IPS DF 4.7 (cell line): ENCODE measurements at regions not wholly inside any gene's neighbourhood (a gene's known extent, or its start where the extent isn't known, plus 50 kb on each side); places are given as distances from the start of the nearest gene placed in this dataset.

Source experiments
- DNase-seq: peaks from one replicate; pipeline ENCODE4 v3.0.0-alpha.2; 2013; ENCODE audit warnings: low spot score; ENCODE audit errors: extremely low read depth

DNA sequence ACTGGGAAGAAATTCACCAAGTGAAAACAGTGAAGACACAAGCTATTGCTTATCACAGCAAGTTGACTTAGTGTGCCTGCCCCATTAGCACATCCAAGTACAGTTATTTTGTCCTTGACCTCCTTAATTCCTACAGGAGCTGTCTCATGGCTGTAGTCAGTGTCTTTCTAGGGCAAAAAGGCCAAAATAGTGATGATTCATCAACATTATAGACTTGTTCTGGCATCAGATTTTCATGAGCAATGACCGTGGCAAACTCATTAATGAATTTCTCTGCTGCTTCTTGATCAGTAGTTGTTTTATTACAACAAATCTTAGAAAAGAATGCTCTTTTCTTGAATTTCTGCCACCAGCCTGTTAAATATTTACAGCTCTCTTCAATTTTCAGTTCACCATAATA, 1169.3 kb upstream of the DDX18 start:
- DNase-seq = no peak

DNA sequence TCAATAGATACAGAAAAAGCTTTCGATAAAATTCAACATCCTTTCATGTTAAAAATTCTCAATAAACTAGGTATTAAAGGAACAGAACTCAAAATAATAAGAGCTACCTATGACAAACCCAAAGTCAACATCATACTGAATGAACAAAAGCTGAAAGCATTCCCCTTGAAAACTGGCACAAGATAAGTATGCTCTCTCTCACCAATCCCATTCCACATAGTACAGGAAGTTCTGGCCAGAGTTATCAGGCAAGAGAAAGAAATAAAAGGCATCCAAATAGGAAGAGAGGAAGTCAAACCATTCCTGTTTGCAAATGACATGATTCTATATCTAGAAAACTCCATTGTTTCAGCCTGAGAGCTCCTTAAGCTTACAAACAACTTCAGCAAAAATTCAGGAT, 1145.8 kb upstream of the DDX18 start:
- DNase-seq = no peak

DNA sequence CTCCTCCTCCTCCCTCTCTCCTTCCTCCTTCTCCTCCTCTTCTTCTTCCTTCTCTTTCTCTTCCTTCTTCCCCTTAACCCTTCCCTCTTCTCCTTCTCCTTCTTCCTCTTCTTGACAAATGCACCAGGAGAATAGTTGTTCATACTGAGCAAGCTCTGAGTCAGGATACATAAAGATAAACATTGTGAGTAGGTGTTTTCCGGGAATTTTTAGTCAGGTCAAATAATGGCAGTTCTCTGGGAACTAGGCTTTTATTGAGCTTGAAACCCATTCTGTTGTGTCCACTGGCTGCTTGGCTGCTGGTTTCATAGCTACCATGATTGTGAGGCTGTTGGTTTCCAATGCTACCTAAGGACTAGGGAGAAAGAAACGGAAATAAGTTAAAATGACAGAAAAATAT, 1144.7 kb upstream of the DDX18 start:
- no peak for DNase-seq

DNA sequence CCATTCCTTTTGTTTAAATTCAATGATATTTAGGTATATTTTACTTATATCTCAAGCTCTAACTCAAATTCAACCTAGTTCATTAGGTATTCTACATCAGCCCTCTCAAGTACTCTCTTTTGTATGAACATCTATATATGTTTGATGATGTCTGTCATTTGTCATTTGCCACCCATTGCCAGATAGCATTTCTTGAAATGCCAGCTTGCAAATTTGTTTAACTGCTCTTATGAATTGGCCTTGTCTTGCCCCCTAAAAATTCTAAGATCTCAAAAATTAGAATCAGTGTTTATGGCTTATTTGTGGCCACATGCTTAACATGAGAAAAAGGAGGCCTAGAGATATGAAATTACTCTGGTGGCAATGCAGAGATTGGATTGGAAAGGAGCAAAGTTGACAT, 1140.3 kb upstream of the DDX18 start:
- DNase-seq = no peak

DNA sequence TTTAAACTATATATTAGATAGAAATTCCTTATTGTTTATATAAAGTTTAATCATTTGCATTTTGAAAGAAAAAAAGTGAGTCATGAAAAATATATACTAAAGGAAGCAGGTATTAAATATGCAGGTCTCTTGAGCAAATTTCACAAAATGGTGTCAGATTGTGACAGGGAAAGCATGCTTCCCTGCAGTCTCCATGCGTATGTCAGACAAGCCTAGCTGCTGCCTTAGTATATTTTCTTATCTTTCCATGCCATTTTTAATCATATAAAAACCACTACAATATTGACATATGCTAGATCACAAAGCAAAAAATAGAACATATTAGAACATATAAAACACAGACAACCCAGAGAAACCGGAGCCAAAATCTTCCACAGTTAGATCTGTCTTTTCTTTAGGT, 1137.7 kb upstream of the DDX18 start:
- DNase-seq = no peak

DNA sequence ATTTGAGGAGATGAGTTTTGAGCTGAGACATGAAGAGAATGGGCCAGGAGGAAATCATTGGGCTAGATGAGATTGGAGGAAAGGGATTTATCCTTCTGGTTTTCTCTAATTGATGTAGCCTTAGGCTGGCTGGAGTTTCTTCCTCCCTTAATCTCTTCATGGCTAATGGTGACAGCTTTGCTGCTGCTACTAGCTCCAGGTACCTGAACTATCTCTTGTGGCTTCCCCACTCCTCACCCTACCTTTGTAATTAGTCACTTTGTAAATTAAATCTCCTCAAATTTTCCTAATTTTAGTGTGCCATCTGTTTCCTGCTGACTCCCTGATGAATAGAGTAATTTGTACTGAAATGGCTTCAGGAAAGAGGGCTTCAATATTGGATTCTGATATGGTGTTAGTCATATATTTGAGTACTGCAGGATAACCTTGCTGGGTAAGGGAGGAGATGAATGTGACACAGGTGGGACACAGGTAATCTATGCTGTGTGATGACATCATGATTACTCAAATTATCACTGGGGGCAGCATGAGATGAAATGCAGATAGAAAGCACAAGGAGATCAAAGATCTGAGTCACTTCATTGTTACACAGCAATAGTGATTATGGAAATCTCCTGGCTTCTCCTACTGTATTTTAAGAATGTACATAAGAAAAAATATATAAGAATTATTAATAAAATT, 1134.1 kb upstream of the DDX18 start:
- no peak for DNase-seq

DNA sequence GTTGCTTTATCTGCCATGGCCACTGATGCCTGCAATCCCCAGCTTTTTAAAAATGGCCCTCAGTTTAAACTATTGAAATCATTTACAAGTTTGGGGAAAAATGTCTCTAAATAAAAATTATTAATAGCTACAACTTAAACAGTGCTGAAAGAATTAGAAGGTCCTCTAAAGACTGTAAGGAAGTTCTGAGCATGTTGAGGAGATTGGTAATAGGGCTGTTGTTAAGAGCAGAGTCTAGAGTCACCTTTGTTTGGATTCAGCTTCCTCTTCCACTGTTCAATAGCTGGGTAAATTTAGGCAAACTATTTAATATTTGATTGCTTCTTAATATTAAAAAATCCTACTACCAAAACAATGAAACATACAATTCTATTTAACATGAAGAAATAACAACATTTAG, 1127.1 kb upstream of the DDX18 start:
- DNase-seq = no peak

DNA sequence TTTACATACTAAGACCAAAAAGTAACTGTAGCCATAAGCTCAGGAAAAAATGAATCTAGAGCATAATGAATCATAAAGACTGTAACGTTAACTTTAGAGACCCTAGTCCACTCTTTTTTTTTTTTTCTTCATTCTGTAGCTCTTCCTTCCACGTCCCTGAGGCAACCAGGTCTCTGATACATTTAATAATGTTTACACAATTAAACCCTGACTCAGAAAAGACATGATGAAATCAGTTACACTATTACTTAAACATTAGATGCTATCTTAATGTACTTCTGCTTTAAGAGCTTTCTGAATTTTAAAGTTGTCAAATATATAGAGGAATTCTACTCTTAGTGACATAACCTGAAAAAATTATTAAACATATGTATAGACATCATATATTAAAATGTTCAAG, 1121.5 kb upstream of the DDX18 start:
- DNase-seq = no peak

DNA sequence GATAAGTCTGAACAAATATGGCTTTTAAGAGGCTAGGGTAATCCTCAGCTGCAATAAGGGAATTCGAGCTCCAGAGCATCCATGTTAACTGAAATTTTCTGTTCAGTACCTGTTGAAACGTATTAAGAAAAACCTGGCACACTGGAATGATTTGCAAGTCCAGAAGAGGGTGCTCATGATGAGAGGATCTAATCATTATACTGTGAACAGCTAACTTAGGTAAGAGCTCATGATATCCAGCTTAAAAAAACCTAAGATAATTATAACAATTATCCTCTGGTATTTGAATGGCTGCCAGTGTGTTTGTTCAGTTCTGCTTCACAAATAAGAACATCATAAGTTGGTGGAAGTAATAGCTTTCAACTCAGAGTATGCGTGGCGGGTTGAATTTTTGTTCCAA, 1118.3 kb upstream of the DDX18 start:
- DNase-seq = no peak

DNA sequence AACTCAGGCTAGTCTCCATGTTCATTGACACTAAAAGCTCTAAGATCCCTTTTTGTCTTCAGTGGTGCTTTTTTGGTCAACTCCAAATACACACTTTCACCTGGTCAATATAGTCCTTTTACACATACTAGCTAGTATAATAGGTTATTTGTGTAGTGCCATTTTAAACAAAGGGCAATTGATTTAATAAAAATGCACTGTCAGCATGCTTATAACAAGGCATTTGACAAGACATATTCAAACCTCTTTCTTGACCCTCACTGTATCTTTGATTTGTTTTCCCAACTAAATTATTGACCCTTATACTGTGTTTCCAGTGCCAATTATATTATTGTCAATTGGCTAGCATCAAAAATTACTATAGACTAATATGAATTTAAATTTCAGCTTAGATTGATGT, 1117.6 kb upstream of the DDX18 start:
- no peak for DNase-seq

DNA sequence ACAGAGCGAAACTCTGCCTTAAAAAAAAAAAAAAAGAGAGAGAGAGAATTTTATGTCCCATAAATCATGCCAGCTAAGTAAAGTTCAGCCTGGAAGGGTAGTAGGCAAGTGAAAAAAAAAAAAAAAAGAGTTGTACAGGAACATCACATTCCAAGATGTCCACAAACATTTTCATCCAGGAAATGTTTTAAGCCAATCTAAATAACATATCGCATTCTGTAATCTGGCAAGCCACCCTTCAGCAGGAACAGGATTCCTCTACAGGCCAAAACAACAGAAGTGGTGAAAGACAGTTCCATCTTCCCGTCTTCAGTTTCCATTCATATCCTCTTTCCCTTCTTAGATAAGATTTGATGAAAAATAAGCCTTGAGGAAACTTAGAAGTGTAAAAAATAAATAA, 1108.1 kb upstream of the DDX18 start:
- no peak for DNase-seq

DNA sequence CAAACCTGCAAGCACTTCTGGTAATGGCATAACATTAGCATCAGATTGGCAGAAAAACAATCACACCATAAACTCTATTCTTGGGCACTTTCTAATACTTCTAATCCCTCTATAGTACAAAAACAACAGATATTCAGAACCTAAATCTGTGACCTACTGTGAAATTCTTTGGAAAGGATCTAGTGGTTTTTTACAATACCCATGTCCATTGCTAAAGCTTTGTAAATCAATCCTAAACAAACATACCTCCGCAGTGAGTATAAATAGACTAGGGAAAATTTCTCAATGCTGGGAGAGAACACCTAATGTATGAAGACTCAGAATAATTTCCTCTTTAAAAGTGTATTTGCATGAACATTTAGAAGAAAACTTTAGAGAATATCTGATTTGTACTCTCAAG, 1098.5 kb upstream of the DDX18 start:
- DNase-seq = no peak

DNA sequence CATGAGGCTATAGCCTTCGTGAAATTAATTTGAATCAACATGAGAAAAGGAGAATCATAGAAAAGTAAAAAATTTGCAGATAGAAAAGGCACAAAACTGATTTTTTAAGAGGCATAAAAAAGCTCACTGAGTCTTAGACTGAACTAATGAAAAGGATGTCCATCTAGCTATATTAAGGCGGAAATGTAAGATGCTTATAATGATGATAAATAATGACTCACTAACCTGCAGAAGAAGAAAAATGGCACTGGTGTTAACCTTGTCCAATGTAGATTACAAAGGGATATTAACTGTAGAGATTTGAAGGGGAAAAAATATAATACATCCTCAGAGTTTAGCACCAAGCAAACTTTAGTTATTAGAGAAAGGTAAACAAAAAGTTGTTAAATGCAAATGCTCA, 1098.0 kb upstream of the DDX18 start:
- DNase-seq = no peak

DNA sequence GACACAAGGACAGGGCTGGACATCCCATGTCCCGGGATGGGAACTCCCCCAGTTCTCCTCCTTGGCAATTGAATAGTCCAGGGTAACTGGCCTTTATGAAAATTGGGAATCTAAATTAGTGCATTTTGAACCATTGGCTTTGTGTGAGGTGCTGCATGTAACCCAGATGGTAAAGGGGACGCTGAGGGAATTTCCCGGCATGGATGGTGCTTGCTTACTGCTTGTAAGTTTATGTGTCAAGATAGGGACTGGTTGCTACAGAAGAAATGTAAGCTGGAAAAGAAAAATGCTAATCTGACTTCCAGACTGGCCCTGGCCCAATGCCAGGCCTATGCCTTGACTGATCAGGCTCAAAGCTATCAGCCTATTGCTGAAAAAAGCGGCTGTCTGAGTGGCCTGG, 1096.7 kb upstream of the DDX18 start:
- DNase-seq = no peak

DNA sequence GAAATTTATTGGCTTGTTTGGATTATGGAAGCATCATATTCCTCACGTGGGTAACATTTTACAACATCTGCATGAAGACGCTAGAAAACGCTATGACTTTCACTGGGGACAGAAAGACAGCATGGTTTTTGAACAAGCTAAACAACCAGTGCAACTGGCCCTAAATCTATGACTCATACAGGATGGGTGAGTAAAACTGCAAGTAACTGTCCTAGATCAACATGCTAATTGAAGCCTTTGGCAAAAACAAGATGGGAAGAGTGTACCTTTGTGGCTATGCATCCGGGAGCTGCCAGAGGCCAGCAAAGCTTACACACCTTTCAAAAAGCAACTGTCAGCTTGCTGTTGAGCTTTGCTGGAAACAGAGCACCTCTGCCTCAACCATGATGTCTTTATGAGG, 1096.0 kb upstream of the DDX18 start:
- DNase-seq = no peak

DNA sequence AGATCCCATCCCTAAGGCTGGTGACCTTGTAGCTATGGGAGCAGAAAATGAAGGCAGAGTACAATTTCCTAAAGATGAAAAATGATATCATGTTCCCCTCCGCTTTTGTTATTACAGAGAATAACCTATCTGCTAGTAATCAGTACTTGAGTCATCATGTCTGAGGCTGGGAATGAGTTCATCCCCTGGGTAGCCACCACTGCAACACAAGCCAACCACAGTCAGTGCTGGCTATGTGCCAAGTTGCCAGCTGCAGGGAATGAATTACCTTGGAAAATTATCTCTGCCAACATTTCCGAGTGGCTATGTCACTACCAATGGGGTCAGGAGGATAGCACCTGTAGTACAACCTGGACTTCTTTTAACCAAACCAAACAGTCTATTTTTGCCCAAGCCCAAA, 1094.7 kb upstream of the DDX18 start:
- DNase-seq = no peak

DNA sequence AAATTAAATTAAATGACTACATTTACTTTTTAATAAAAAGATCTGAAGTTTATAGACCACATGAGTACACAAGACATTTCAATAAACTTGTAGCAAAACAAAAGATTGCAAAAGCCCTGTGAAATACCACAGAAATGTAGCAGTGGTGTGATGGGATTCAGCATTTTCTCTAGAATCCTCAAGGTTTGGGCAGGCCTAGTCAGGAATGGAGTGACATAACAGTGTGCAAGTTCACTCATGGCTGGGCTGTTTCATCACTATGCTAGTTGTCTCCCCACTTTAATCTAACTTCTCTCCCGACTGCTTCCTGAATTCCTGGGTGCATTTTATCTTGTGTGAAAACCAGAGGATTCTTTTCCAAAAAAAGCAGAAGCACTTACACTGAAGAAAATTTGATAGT, 1089.9 kb upstream of the DDX18 start:
- no peak for DNase-seq

DNA sequence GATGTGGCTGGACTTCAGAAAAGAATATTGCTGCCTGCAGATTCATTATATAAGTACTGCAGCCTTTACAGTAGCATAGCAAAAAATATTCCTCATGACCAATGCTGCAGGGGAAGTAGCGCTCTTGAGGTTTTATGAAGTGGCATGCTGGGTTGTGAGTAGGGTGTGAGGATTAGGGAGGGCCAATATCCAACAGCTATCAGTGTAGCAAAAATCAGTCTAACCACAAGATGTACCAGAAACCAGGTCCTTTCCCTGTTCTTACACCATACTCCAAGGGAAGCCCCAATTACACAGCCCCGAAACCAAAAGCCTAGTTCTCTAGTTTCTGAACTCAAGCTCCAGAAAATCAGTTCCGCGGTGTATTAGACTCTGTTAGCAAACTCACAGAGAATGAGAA, 1082.2 kb upstream of the DDX18 start:
- no peak for DNase-seq

DNA sequence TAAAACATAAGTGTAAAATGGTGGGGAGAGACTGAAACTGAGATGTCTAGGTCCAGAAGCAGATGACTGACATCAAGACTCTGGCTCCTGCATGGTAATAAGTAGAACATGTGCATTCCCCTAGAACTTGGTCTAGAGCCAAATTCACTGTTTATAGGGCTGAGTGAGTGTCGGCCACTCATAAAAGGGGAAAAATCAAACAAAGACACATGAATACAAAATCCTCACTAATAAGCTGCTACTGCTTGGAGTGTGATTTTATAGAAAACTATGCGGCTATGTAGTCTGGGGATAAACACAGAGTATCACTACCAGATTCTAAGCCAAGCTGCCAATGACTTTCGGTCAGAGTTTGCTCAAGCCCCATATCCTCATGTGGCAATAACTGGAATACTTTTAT, 1080.8 kb upstream of the DDX18 start:
- no peak for DNase-seq

DNA sequence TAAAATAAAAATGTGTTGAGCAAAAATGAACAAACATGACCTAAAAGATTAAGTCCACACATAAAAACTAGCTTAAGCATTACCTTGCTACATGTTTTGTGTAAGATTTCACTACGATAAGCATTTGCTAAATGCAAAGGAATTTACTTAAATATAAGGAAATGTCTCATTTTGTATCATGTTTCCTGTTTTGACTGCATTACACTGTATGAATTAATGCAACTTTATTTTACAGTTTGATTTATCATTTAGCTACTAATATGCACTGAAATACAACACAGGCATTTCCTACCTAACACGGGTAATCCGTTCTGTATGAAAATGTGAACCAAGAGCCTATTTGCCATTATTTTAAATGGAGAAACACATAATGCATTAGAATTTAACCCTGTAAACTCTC, 1076.5 kb upstream of the DDX18 start:
- DNase-seq = no peak

DNA sequence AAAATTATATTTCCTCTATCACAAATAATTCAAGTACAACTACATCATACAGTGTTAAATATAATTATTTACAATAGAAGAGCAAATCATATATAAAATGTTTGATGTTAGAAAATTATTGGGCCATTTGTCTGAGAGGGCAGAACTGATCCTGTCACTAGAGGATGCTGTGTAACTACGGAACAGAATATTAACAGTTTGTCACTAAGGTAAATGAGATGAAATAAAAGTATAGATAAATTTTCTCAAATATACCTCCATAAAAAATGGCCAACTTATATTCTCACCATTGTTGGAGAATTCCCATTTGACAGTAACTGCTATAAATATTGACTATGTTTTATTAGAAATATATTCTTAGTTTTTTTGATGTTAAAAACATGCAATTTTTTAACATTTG, 1067.4 kb upstream of the DDX18 start:
- no peak for DNase-seq

DNA sequence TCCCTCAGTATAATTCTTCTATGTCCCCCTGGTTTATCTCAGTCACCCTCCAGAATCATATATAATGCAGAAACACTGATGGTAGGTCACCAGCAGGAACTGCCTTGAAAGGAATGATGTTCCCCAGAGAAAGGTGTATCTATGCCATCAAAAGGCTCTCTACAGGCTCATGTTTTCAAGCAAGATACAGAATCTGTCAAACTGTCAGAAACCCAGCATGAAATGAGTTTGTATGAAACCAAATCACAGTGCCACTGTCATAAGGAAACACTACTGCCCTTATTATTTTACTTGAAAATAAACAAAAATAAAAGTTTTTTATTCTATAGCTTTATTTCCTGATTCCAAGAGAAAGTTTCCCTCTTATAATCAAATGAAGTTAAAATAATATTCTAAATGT, 1064.5 kb upstream of the DDX18 start:
- no peak for DNase-seq

DNA sequence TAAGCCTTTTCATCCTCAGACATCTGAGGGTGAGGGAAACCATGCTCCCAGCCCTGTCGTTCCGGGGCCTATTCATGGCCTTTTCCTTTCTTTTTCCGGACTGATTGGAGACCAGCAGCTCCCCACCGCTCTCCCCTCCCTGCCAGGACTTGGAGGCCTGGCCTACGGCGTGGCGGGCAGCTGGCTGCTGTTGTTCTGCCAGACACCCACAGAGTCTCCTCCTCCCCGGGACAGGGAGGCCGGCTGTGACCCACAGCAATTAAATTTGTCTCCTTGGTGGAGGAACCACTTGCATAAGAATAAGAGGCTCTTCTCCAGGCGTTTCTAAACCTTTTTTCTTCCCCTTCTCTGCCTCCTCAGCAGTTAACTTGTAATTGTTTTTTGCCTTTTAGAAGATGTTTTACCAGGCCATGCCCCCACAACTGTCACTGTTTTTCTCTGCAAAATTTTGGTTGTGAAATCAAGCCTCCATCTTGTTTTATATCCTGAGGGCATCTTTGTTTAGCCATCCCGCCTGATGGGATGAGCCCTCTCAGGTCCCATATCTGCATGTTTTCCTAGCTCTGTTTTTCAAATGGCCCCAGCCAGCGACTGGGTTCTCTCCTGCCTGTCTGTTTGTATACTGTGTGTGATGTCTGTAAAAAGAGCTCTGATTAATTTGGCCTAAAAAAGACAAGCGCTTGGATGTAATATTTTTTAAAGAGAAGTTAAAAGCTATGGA, 1060.0 kb upstream of the DDX18 start:
- DNase-seq = peak; percentile 9

DNA sequence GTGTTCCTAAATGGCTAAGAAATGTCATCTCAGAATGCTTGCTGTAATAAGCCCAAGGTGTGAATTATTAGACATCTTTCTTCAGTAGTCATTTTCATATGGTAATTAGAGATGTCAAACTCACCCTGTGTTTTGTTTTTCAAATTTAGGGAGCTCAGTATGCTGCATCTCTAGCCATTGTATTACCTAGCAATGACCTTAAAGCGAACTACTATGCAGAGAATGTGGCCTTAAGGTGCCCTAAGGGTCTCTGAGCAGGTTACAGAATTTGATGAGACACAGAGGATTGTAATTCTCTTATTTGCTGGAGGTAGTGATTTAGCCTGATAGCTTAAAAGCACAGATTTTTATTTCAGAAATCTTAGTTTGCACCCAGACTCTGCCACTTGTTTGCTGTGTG, 1052.6 kb upstream of the DDX18 start:
- no peak for DNase-seq
